ENCODE measurements at regions not wholly inside any gene's neighbourhood (a gene's known extent, or its start where the extent isn't known, plus 50 kb on each side); places are given as distances from the start of the nearest gene placed in this dataset.

- Mint-ChIP-seq H3K9me3 (no peaks in the 10 kb centered on the region), H3K27me3 (peaks cover 41% of the 10 kb centered on the region), H3K36me3 (no peaks in the 10 kb centered on the region), H3K4me1 (peaks cover 0 to 19% (median 11%) of the 10 kb centered on the region in 4 donors), H3K27ac (peak overlapping the region in 2 of 3 donors; percentile 27 to 47), H3K4me3 (no peak overlapping the region)
- no peaks in the 10 kb centered on the region for H3K9me3 ChIP-seq (ENCODE audit: control insufficient read depth in 2 of 2, low read length in 2 of 2)
- DNase-seq (no peak), ATAC-seq (ENCODE audit: low read depth in 2 of 2) (no peak)
- no peak overlapping the region for H3K27ac ChIP-seq (ENCODE audit: insufficient read depth, low read length, poor library complexity, severe bottlenecking)
- H3K4me1 ChIP-seq (ENCODE audit: control insufficient read depth, insufficient read depth, low read length, poor library complexity, severe bottlenecking): peaks cover 12% of the 10 kb centered on the region
- H3K27me3 ChIP-seq (ENCODE audit: control insufficient read depth, insufficient read depth, low read length): peaks cover 5% of the 10 kb centered on the region
- H3K4me3 ChIP-seq (ENCODE audit: low read depth, low read length): no peak overlapping the region
- no peaks in the 10 kb centered on the region for H3K36me3 ChIP-seq (ENCODE audit: control insufficient read depth, insufficient read depth, low read length)
Measured at GRCh38 chr3:72290859-72291638, 506.1 kb upstream of the PROK2 start.

GRCh38 chr3:72289692-72290071 is 504.7 kb upstream of the PROK2 start:
- peaks cover 5% of the 10 kb centered on the region for H3K27me3 ChIP-seq (ENCODE audit: control insufficient read depth, insufficient read depth, low read length)
- DNase-seq (no peak), ATAC-seq (ENCODE audit: low read depth in 2 of 2) (no peak)
- no peaks in the 10 kb centered on the region for H3K36me3 ChIP-seq (ENCODE audit: control insufficient read depth, insufficient read depth, low read length)
- no peak overlapping the region for H3K27ac ChIP-seq (ENCODE audit: insufficient read depth, low read length, poor library complexity, severe bottlenecking)
- no peaks in the 10 kb centered on the region for H3K9me3 Mint-ChIP-seq
- H3K4me1 Mint-ChIP-seq: peaks cover 0 to 19% (median 12%) of the 10 kb centered on the region in 4 donors
- peaks cover 47% of the 10 kb centered on the region for H3K27me3 Mint-ChIP-seq
- H3K36me3 Mint-ChIP-seq: no peaks in the 10 kb centered on the region
- no peaks in the 10 kb centered on the region for H3K9me3 ChIP-seq (ENCODE audit: control insufficient read depth in 2 of 2, low read length in 2 of 2)
- peaks cover 12% of the 10 kb centered on the region for H3K4me1 ChIP-seq (ENCODE audit: control insufficient read depth, insufficient read depth, low read length, poor library complexity, severe bottlenecking)
- H3K27ac Mint-ChIP-seq: peak overlapping the region; percentile 15 to 87 (median 54)
- peak overlapping the region; percentile 59 for H3K4me3 ChIP-seq (ENCODE audit: low read depth, low read length)
- H3K4me3 Mint-ChIP-seq: peak overlapping the region in 3 of 4 donors; percentile 5 to 87 (median 81)

GRCh38 chr3:72288955-72289691 is 504.2 kb upstream of the PROK2 start:
- peak; percentile 43 to 46 for ATAC-seq (ENCODE audit: low read depth in 2 of 2)
- Histone ChIP-seq H3K27me3 (ENCODE audit: control insufficient read depth, insufficient read depth, low read length) (peaks cover 5% of the 10 kb centered on the region), H3K36me3 (ENCODE audit: control insufficient read depth, insufficient read depth, low read length) (no peaks in the 10 kb centered on the region), H3K9me3 (ENCODE audit: control insufficient read depth in 2 of 2, low read length in 2 of 2) (no peaks in the 10 kb centered on the region), H3K27ac (ENCODE audit: insufficient read depth, low read length, poor library complexity, severe bottlenecking) (no peak overlapping the region), H3K4me3 (ENCODE audit: low read depth, low read length) (peak overlapping the region; percentile 59), H3K4me1 (ENCODE audit: control insufficient read depth, insufficient read depth, low read length, poor library complexity, severe bottlenecking) (peaks cover 12% of the 10 kb centered on the region)
- H3K27me3 Mint-ChIP-seq: peaks cover 44% of the 10 kb centered on the region
- peak overlapping the region in 2 of 3 donors; percentile 54 to 87 for H3K27ac Mint-ChIP-seq
- H3K4me3 Mint-ChIP-seq: peak overlapping the region; percentile 55 to 87 (median 76)
- H3K4me1 Mint-ChIP-seq: peaks cover 0 to 19% (median 12%) of the 10 kb centered on the region in 4 donors
- no peaks in the 10 kb centered on the region for H3K36me3 Mint-ChIP-seq
- H3K9me3 Mint-ChIP-seq: no peaks in the 10 kb centered on the region
- peak in 1 of 3 donors; percentile 45 for DNase-seq

- Histone ChIP-seq H3K4me1 (ENCODE audit: control insufficient read depth, insufficient read depth, low read length, poor library complexity, severe bottlenecking) (peaks cover 12% of the 10 kb centered on the region), H3K27ac (ENCODE audit: insufficient read depth, low read length, poor library complexity, severe bottlenecking) (no peak overlapping the region), H3K27me3 (ENCODE audit: control insufficient read depth, insufficient read depth, low read length) (peaks cover 5% of the 10 kb centered on the region), H3K4me3 (ENCODE audit: low read depth, low read length) (no peak overlapping the region), H3K9me3 (ENCODE audit: control insufficient read depth in 2 of 2, low read length in 2 of 2) (peaks cover 0 to 2% of the 10 kb centered on the region in 2 experiments), H3K36me3 (ENCODE audit: control insufficient read depth, insufficient read depth, low read length) (no peaks in the 10 kb centered on the region)
- H3K27ac Mint-ChIP-seq: peak overlapping the region in 2 of 3 donors; percentile 54 to 65
- H3K27me3 Mint-ChIP-seq: peaks cover 45% of the 10 kb centered on the region
- H3K36me3 Mint-ChIP-seq: no peaks in the 10 kb centered on the region
- H3K9me3 Mint-ChIP-seq: peaks cover 0 to 4% (median 0%) of the 10 kb centered on the region in 7 donors
- DNase-seq (no peak), ATAC-seq (ENCODE audit: low read depth in 2 of 2) (no peak)
- H3K4me3 Mint-ChIP-seq: no peak overlapping the region
- peaks cover 0 to 19% (median 12%) of the 10 kb centered on the region in 4 donors for H3K4me1 Mint-ChIP-seq
Measured at GRCh38 chr3:72287956-72288355, 503.0 kb upstream of the PROK2 start.

GRCh38 chr3:72285502-72285901 is 500.6 kb upstream of the PROK2 start:
- no peak for ATAC-seq (ENCODE audit: low read depth in 2 of 2)
- peaks cover 0 to 17% (median 12%) of the 10 kb centered on the region in 4 donors for H3K4me1 Mint-ChIP-seq

GRCh38 chr3:72284471-72284870 is 499.5 kb upstream of the PROK2 start:
- DNase-seq: no peak
- H3K27me3 Mint-ChIP-seq: peaks cover 28% of the 10 kb centered on the region
- H3K4me1 ChIP-seq (ENCODE audit: control insufficient read depth, insufficient read depth, low read length, poor library complexity, severe bottlenecking): peaks cover 11% of the 10 kb centered on the region
- no peak overlapping the region for H3K27ac Mint-ChIP-seq
- peaks cover 0 to 13% (median 11%) of the 10 kb centered on the region in 4 donors for H3K4me1 Mint-ChIP-seq
- H3K9me3 ChIP-seq (ENCODE audit: control insufficient read depth in 2 of 2, low read length in 2 of 2): peaks cover 0 to 7% of the 10 kb centered on the region in 2 experiments
- peaks cover 7% of the 10 kb centered on the region for H3K36me3 Mint-ChIP-seq
- H3K27ac ChIP-seq (ENCODE audit: insufficient read depth, low read length, poor library complexity, severe bottlenecking): no peak overlapping the region
- no peaks in the 10 kb centered on the region for H3K36me3 ChIP-seq (ENCODE audit: control insufficient read depth, insufficient read depth, low read length)
- H3K4me3 Mint-ChIP-seq: no peak overlapping the region
- no peak overlapping the region for H3K4me3 ChIP-seq (ENCODE audit: low read depth, low read length)
- peaks cover 0 to 5% (median 0%) of the 10 kb centered on the region in 7 donors for H3K9me3 Mint-ChIP-seq
- no peak for ATAC-seq (ENCODE audit: low read depth in 2 of 2)
- H3K27me3 ChIP-seq (ENCODE audit: control insufficient read depth, insufficient read depth, low read length): peaks cover 5% of the 10 kb centered on the region

More at GRCh38 chr3:72285502-72285901, 500.6 kb upstream of the PROK2 start:
- Histone ChIP-seq H3K9me3 (ENCODE audit: control insufficient read depth in 2 of 2, low read length in 2 of 2) (peaks cover 0 to 7% of the 10 kb centered on the region in 2 experiments), H3K36me3 (ENCODE audit: control insufficient read depth, insufficient read depth, low read length) (no peaks in the 10 kb centered on the region), H3K4me3 (ENCODE audit: low read depth, low read length) (no peak overlapping the region), H3K27ac (ENCODE audit: insufficient read depth, low read length, poor library complexity, severe bottlenecking) (no peak overlapping the region), H3K27me3 (ENCODE audit: control insufficient read depth, insufficient read depth, low read length) (peaks cover 5% of the 10 kb centered on the region), H3K4me1 (ENCODE audit: control insufficient read depth, insufficient read depth, low read length, poor library complexity, severe bottlenecking) (peaks cover 12% of the 10 kb centered on the region)
- Mint-ChIP-seq H3K4me3 (no peak overlapping the region), H3K27me3 (peaks cover 35% of the 10 kb centered on the region), H3K9me3 (peaks cover 0 to 5% (median 0%) of the 10 kb centered on the region in 7 donors), H3K36me3 (peaks cover 7% of the 10 kb centered on the region), H3K27ac (no peak overlapping the region)
- no peak for DNase-seq

GRCh38 chr3:72282918-72283317 is 498.0 kb upstream of the PROK2 start:
- Mint-ChIP-seq H3K4me1 (peaks cover 0 to 5% (median 2%) of the 10 kb centered on the region in 4 donors), H3K27me3 (peaks cover 18% of the 10 kb centered on the region), H3K9me3 (peaks cover 0 to 5% (median 0%) of the 10 kb centered on the region in 7 donors), H3K36me3 (peaks cover 7% of the 10 kb centered on the region), H3K4me3 (no peak overlapping the region), H3K27ac (no peak overlapping the region)
- Histone ChIP-seq H3K9me3 (ENCODE audit: control insufficient read depth in 2 of 2, low read length in 2 of 2) (peaks cover 0 to 7% of the 10 kb centered on the region in 2 experiments), H3K36me3 (ENCODE audit: control insufficient read depth, insufficient read depth, low read length) (no peaks in the 10 kb centered on the region), H3K27me3 (ENCODE audit: control insufficient read depth, insufficient read depth, low read length) (no peaks in the 10 kb centered on the region), H3K4me1 (ENCODE audit: control insufficient read depth, insufficient read depth, low read length, poor library complexity, severe bottlenecking) (no peaks in the 10 kb centered on the region), H3K27ac (ENCODE audit: insufficient read depth, low read length, poor library complexity, severe bottlenecking) (no peak overlapping the region), H3K4me3 (ENCODE audit: low read depth, low read length) (no peak overlapping the region)
- DNase-seq (no peak), ATAC-seq (ENCODE audit: low read depth in 2 of 2) (no peak)
